A673 (cell line): ENCODE measurements at regions not wholly inside any gene's neighbourhood (a gene's known extent, or its start where the extent isn't known, plus 50 kb on each side); places are given as distances from the start of the nearest gene placed in this dataset.

Experiments used
- BruUV-seq: library from RNA; stranded (reverse); fragments of 400-500 nt; replicated peaks from 2 replicates; lab custom pipeline; 2021; lab: Mats Ljungman, UMichigan
- CTCF ChIA-PET: fragments of 300-600 bp; sonication (Branson Sonifier 250); formaldehyde crosslinking; loops from one replicate; lab custom pipeline; 2022; ENCODE audit warnings: antibody characterized with exemption; lab: Charles Lee
- POLR2A ChIA-PET: fragments of 300-600 bp; sonication (Branson Sonifier 250); formaldehyde crosslinking; loops from one replicate; lab custom pipeline; 2022; ENCODE audit warnings: antibody characterized with exemption; ENCODE audit not compliant: low non-redundant PET; lab: Charles Lee
- DNase-seq: peaks from one replicate; pipeline ENCODE4 v3.0.0-alpha.2; 2015; ENCODE audit warnings: low spot score
- H3K27ac ChIP-seq: fragments of 200-600 bp; sonication (generic); 2 replicates; pipeline ENCODE4 v1.5.1; 2016; ENCODE audit warnings: mixed run types, low read depth, mild to moderate bottlenecking, mixed read lengths, antibody characterized with exemption, low read length; ENCODE audit not compliant: poor library complexity, severe bottlenecking
- H3K27me3 ChIP-seq: fragments of 200-600 bp; sonication (generic); replicated peaks from 2 replicates; pipeline ENCODE4 v1.6.1; 2017; ENCODE audit warnings: mixed run types, low read depth, mild to moderate bottlenecking, mixed read lengths, antibody characterized with exemption, low read length; ENCODE audit not compliant: insufficient read depth, poor library complexity
- H3K36me3 ChIP-seq: fragments of 200-600 bp; sonication (generic); 2 replicates; pipeline ENCODE4 v1.6.1; 2016; ENCODE audit warnings: mixed run types, mild to moderate bottlenecking, mixed read lengths, antibody characterized with exemption, low read length; ENCODE audit not compliant: insufficient read depth, poor library complexity, severe bottlenecking
- H3K4me1 ChIP-seq: fragments of 200-600 bp; sonication (generic); 2 replicates; pipeline ENCODE4 v1.6.1; 2017; ENCODE audit warnings: mixed run types, mild to moderate bottlenecking, mixed read lengths, antibody characterized with exemption, low read length; ENCODE audit not compliant: insufficient read depth, poor library complexity, severe bottlenecking
- H3K4me3 ChIP-seq: fragments of 200-600 bp; sonication (generic); 2 replicates; pipeline ENCODE4 v1.5.1; 2016; ENCODE audit warnings: low read depth, mixed run types, mild to moderate bottlenecking, mixed read lengths, low read length; ENCODE audit not compliant: poor library complexity, severe bottlenecking
- H3K9me3 ChIP-seq: fragments of 200-600 bp; sonication (generic); 2 replicates; pipeline ENCODE4 v1.6.1; 2016; ENCODE audit warnings: mixed run types, low read depth, mild to moderate bottlenecking, mixed read lengths, antibody characterized with exemption, low read length; ENCODE audit not compliant: poor library complexity, severe bottlenecking
- EZH2 ChIP-seq: fragments of 200-600 bp; sonication (generic); IDR thresholded peaks from 2 replicates; pipeline ENCODE4 v1.6.1; 2017; ENCODE audit warnings: borderline replicate concordance, low read depth, mild to moderate bottlenecking, mixed read lengths, antibody characterized with exemption, low read length; ENCODE audit not compliant: poor library complexity, severe bottlenecking
- intact Hi-C: fragments of 100-400 bp; cut with micrococcal nuclease; formaldehyde crosslinking; loops from one replicate; pipeline ENCODE4 v1.10.0; 2022; ENCODE audit not compliant: unreplicated experiment
- TF ChIP-seq, protein P1 (sequence below): fragments of 300-800, 200-600 bp; sonication (generic); conservative IDR thresholded peaks from 2 replicates; pipeline ENCODE4 v1.5.1; 2017; ENCODE audit warnings: low read depth, mild to moderate bottlenecking, antibody characterized with exemption, low read length, moderate library complexity, mixed read lengths

DNA sequence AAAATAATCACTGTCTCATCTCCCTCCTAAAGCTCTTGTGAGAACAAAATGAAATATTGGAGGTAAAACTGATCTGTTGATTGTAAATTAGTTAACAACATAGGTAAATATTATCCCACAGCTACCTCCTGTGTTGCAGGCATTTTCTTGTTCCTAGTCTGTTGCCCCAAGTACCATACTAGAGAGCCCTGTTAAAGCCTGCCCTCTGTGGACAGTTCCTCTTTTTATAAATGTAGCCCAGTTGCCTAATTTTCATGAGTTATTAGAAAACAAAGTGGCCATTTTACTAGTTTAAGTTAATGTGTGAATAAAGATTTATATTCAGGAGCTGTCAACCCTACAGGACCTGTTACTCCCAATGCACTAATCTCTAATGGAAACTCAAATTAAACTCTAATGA, 180.0 kb upstream of the KCND3 start:
- ChIA-PET POLR2A (no interaction called here), CTCF (no interaction called here)
- TF ChIP-seq, protein P1, sequence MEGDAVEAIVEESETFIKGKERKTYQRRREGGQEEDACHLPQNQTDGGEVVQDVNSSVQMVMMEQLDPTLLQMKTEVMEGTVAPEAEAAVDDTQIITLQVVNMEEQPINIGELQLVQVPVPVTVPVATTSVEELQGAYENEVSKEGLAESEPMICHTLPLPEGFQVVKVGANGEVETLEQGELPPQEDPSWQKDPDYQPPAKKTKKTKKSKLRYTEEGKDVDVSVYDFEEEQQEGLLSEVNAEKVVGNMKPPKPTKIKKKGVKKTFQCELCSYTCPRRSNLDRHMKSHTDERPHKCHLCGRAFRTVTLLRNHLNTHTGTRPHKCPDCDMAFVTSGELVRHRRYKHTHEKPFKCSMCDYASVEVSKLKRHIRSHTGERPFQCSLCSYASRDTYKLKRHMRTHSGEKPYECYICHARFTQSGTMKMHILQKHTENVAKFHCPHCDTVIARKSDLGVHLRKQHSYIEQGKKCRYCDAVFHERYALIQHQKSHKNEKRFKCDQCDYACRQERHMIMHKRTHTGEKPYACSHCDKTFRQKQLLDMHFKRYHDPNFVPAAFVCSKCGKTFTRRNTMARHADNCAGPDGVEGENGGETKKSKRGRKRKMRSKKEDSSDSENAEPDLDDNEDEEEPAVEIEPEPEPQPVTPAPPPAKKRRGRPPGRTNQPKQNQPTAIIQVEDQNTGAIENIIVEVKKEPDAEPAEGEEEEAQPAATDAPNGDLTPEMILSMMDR = no peak
- no peak for TF ChIP-seq EZH2
- no peaks in the 10 kb centered on the region for H3K4me1 ChIP-seq
- peaks cover 38% of the 10 kb centered on the region for H3K27me3 ChIP-seq
- no peaks in the 10 kb centered on the region for H3K36me3 ChIP-seq
- DNase-seq = no peak
- BruUV-seq = no TSS peak
- H3K27ac ChIP-seq = no peak overlapping the region
- H3K4me3 ChIP-seq = no peak overlapping the region
- intact Hi-C loops = no loop called here
- H3K9me3 ChIP-seq = no peaks in the 10 kb centered on the region

DNA sequence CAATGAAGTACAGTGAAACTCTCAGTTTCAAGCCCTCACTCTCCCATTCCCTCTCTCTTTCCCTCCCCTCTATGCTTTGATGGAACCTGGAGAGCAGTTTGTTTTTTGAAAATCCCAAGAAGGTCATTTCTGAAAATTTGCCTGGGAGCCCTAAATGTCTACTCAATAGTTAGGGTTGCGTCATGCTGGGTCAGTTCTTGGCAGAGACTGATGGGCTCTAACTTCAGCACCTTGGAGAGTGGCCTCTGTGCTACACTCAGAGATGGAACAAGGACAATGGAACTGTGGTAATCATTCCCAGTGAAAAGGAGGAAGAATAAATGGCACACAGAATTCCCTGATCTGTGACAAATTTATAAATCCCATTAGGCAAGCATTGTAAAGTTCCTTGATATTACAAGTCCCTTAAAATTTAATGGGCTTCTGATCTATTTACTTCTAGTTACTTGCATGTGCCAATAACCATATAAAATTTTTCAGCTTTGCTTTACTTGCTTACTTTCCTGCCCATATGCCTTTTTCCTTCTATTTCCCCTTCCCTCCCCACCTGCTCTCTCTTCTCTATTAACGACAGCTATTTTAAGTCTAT, 182.9 kb upstream of the KCND3 start:
- DNase-seq = peak; percentile 64
- BruUV-seq = no TSS peak
- Histone ChIP-seq H3K4me3 (no peak overlapping the region), H3K4me1 (no peaks in the 10 kb centered on the region), H3K9me3 (no peaks in the 10 kb centered on the region), H3K36me3 (no peaks in the 10 kb centered on the region), H3K27ac (no peak overlapping the region), H3K27me3 (peaks cover 13% of the 10 kb centered on the region)
- intact Hi-C loops = no loop called here
- POLR2A ChIA-PET = no interaction called here
- TF ChIP-seq EZH2 = no peak
- TF ChIP-seq, protein P1 = no peak
- CTCF ChIA-PET = no interaction called here

DNA sequence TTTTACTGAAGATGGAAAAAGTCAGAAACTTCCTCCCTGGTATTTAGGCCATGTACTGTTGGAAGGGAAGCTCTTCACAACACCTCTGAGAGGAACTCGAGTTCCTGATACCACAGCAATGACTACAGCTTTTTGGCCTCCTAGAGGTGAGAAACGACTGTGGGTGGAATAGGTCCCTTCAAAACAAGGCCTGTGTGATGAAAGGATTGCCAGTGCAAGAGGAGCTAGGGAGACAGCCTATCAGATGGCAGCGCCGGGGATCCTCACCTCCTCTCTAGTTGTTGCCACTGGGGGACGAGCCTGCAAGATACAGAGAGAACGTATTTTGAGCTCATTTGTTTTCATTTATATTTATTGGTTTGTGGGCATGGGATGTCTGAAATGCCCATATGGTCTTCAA, 187.8 kb upstream of the KCND3 start:
- TF ChIP-seq, protein P1 = no peak
- TF ChIP-seq EZH2 = no peak
- Histone ChIP-seq H3K27ac (no peak overlapping the region), H3K4me3 (no peak overlapping the region), H3K4me1 (no peaks in the 10 kb centered on the region), H3K9me3 (no peaks in the 10 kb centered on the region), H3K36me3 (no peaks in the 10 kb centered on the region), H3K27me3 (peaks cover 24% of the 10 kb centered on the region)
- intact Hi-C loops = no loop called here
- no peak for DNase-seq
- POLR2A ChIA-PET = no interaction called here
- no TSS peak for BruUV-seq
- CTCF ChIA-PET = no interaction called here
